AG09319 (cell line): ENCODE measurements at regions not wholly inside any gene's neighbourhood (a gene's known extent, or its start where the extent isn't known, plus 50 kb on each side); places are given as distances from the start of the nearest gene placed in this dataset.

Experiments
- DNase-seq: peaks from one replicate; pipeline ENCODE4 v3.0.0-alpha.2; 2010; ENCODE audit warnings: low read depth; ENCODE audit errors: extremely low read depth
- TF ChIP-seq, protein P1 (sequence below): IDR thresholded peaks from 2 replicates; pipeline ENCODE4 v1.5.1; 2011; ENCODE audit warnings: low read depth, mild to moderate bottlenecking, inconsistent platforms, low read length, moderate library complexity

DNA sequence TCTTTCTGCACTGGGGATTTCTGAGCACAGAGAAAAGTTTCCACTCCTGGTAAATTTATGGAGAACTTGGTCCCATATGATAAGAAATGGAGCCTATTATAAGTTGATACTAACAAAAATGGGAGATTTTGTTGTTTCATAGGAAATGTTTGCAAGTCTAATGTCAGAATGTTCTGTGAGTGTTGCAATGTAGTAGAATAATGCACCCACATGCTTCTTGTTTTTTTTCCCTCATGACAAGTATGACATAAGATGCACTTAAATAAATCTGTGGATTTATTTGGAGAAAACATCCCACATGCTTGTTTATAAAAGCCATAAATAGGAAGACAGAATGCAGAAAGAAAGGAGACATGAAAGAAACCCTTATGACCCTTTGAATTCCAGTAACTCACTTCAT, 50.8 kb upstream of the KCNJ6 start:
- TF ChIP-seq, protein P1, sequence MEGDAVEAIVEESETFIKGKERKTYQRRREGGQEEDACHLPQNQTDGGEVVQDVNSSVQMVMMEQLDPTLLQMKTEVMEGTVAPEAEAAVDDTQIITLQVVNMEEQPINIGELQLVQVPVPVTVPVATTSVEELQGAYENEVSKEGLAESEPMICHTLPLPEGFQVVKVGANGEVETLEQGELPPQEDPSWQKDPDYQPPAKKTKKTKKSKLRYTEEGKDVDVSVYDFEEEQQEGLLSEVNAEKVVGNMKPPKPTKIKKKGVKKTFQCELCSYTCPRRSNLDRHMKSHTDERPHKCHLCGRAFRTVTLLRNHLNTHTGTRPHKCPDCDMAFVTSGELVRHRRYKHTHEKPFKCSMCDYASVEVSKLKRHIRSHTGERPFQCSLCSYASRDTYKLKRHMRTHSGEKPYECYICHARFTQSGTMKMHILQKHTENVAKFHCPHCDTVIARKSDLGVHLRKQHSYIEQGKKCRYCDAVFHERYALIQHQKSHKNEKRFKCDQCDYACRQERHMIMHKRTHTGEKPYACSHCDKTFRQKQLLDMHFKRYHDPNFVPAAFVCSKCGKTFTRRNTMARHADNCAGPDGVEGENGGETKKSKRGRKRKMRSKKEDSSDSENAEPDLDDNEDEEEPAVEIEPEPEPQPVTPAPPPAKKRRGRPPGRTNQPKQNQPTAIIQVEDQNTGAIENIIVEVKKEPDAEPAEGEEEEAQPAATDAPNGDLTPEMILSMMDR, result no peak
- DNase-seq, result no peak

DNA sequence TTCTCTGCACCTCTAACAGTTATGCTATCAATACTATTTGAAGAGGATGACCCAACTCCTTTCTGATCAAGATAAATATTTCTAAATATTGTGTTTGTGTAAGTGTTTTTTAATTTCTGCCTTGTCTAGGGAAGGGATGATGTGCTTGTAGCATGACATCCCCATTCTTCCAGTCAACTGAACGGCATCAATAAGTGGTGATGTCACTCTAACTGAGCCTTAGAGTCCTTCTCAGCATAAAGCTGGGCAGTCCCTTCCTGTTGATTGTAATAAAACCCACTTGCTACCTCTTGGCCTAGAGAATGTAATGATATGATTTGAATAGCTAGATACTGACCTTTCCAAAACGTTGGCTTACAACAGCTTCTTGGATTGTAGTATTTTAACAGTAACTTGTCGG, 52.5 kb upstream of the KCNJ6 start:
- DNase-seq, result no peak
- TF ChIP-seq, protein P1, result no peak

DNA sequence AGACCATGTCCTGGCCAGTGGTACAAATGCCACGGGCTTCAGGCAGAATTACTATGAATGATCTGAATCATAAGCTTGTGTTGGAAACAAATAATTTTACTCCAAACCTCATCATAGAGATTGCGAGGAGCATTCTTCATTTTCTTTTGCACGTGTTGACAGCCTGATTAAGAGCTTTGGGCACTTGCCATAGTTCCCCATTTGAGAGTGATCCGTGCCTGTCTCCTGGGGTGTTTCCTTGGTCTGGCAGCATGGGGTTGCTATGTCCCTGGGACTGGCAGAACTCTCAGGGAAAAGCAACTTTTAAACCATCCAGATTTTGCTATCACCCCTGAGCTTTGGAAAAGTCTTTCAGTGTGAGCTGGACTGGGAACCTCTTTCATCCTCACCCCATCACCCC, 54.3 kb upstream of the KCNJ6 start:
- DNase-seq, result no peak
- TF ChIP-seq, protein P1, result no peak

DNA sequence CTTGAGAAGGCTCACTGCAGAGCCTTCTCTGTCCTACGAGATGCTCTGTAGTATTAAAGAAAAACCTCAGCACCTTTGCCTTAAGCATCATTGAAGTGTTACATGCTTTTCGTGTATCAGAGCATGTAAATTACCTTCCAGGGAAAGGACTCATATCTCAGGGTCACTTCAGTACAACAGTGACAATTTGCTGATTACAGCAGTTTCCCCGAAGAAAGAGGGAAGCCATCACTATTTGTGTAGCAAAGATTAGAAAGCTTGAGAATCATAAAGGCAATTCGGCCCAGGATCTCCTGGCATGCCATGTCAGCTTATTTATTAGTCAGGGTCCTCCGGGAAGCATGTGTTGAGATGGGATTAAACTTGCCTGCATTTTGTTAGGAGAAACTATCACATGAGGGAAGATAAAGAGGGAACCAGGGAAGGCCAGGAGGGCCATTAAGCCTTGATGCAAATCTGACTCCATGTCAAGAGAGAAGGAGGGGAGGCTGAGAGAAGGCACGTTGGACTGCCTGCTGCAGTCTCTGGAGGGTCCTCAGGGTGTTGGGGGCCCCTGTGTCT, 55.2 kb upstream of the KCNJ6 start:
- TF ChIP-seq, protein P1, result no peak
- no peak for DNase-seq

DNA sequence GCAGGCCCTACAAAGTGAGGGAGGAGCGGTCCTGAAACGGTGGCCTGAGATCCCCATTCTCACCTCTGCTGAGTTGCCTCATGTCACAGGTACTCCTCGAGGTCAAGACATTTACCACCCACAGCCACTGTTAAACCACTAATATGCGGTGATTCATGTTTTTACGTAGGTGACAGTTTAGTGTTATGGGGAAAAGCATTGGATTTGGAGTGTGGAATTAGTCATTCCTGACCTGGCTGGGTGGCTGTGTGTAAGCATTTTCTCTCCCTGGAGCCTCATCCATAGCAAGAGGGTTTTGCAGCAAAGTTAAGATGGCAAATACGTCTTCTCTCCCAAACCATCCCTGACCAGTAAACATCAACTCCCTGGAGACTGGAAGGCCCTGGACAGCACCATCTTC, 57.8 kb upstream of the KCNJ6 start:
- TF ChIP-seq, protein P1, result no peak
- no peak for DNase-seq

DNA sequence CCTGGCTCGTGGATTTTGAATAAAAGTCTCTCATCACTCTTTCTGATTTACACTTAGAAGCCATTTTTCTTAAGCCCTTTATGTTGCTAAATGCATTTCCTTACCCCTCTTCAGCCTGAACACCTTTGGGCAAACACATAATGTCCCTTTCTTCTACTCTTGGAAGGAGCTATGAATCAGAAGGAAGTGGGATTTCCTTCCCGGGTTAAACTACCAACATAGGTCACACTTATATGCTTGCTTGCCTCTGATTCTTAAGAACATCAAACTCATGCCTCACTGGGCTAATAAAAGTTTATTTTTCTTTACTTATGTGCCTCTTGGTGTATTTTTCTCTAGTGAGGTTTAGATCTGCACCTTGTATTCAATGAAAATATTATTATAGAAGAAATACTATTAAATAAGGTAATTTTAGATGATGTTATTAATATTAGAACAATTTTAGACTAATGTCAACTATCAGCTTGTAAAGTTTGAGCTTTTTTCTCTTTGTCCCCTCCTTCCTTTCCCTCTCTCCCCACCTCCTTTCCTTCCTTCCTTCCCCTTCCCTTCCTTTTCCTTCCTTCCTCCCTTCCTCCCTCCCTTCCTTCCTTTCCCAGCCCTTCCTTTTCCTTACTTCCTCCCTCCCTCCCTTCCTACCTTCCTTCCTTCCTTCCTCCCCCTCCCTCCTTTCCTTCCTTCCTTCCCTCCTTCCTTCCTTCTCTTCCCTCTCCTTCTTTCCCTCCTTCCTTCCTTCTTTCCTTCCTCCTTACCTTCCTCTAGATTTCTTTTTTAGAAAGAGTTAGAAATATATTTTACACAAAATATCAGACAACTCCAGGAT, 66.5 kb upstream of the KCNJ6 start:
- TF ChIP-seq, protein P1, result no peak
- no peak for DNase-seq

DNA sequence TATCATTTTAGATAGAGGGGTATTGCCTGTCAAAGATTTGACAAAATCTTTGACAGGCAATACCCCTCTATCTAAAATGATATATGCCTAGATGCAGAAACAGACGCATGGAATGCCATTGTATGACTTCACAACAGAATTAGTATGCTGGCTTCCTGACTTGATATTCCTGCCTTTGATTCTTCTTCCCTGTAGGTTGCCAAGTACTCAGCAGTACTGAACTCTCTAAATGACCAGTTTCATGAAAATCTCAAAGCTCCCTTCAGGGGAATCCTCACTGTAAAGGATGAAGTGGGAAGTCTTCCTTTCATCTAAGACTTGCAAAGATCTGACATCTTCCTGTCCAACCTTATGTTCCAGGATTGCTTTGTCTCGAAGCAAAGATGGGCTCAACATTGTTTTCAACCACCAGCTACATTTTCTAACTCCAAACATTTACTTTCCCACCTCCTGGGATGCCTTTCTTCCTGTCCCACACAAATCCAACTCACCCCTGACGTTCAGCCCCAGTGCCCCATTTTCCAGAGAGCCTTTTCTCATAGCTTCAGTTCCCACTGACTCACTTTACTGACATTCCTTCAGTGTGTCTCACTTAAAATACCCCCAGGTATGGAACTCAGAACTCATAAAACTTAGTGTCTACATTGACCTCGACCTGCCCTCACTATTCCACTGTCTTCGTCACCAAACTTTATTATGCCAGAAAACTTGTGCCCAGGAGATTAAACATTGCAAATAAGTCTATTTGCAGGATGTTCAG, 67.3 kb upstream of the KCNJ6 start:
- TF ChIP-seq, protein P1, result no peak
- no peak for DNase-seq
